Right forelimb (tissue), 1 donor: ENCODE measurements at regions not wholly inside any gene's neighbourhood (a gene's known extent, or its start where the extent isn't known, plus 50 kb on each side); places are given as distances from the start of the nearest gene placed in this dataset.
"Not testable (repeated sequence)": the region's sequence is repeated elsewhere in the genome, so short reads cannot be mapped to it uniquely, and the experiment has no call there.

Experiments used
- DNase-seq: peaks from one replicate; pipeline ENCODE4 v3.0.0-alpha.2; 2018

- no peak for DNase-seq
Observed at GRCh38 chr1:157367870-157368269, 184.4 kb downstream of the FCRL5 start.

GRCh38 chr1:157367091-157367739 is 185.1 kb downstream of the FCRL5 start:
- no peak for DNase-seq

GRCh38 chr1:157364612-157365011 is 187.7 kb downstream of the FCRL5 start:
- no peak for DNase-seq

- no peak for DNase-seq
Observed at GRCh38 chr1:157363660-157364140, 188.6 kb downstream of the FCRL5 start.

GRCh38 chr1:157360023-157360390 is 192.3 kb downstream of the FCRL5 start:
- DNase-seq: no peak

GRCh38 chr1:157359314-157360022 is 192.8 kb downstream of the FCRL5 start:
- DNase-seq: no peak

GRCh38 chr1:157357111-157357510 is 195.2 kb downstream of the FCRL5 start:
- no peak for DNase-seq

GRCh38 chr1:157356601-157357000 is 195.7 kb downstream of the FCRL5 start:
- no peak for DNase-seq

- DNase-seq: no peak
Observed at GRCh38 chr1:157353546-157353945, 198.8 kb downstream of the FCRL5 start.

- DNase-seq: no peak
Observed at GRCh38 chr1:157352817-157353408, 199.4 kb downstream of the FCRL5 start.

- DNase-seq: no peak
Observed at GRCh38 chr1:157352216-157352615, 200.1 kb downstream of the FCRL5 start.

GRCh38 chr1:157351800-157352199 is 200.5 kb downstream of the FCRL5 start:
- DNase-seq: not testable (repeated sequence)

GRCh38 chr1:157348538-157349480 is 203.5 kb downstream of the FCRL5 start:
- no peak for DNase-seq

- DNase-seq: no peak
Observed at GRCh38 chr1:157347506-157347905, 204.8 kb downstream of the FCRL5 start.

GRCh38 chr1:157337785-157338184 is 199.6 kb upstream of the ETV3 start:
- DNase-seq: not testable (repeated sequence)

- no peak for DNase-seq
Observed at GRCh38 chr1:157335056-157335455, 196.9 kb upstream of the ETV3 start.

GRCh38 chr1:157334041-157334440 is 195.8 kb upstream of the ETV3 start:
- DNase-seq: no peak

GRCh38 chr1:157330177-157330576 is 192.0 kb upstream of the ETV3 start:
- not testable (repeated sequence) for DNase-seq

- not testable (repeated sequence) for DNase-seq
Observed at GRCh38 chr1:157328120-157328519, 189.9 kb upstream of the ETV3 start.

GRCh38 chr1:157326173-157326859 is 188.1 kb upstream of the ETV3 start:
- no peak for DNase-seq

- no peak for DNase-seq
Observed at GRCh38 chr1:157325220-157325619, 187.0 kb upstream of the ETV3 start.

GRCh38 chr1:157321972-157322371 is 183.8 kb upstream of the ETV3 start:
- DNase-seq: not testable (repeated sequence)
